ENCODE measurements at regions not wholly inside any gene's neighbourhood (a gene's known extent, or its start where the extent isn't known, plus 50 kb on each side); places are given as distances from the start of the nearest gene placed in this dataset.

DNA sequence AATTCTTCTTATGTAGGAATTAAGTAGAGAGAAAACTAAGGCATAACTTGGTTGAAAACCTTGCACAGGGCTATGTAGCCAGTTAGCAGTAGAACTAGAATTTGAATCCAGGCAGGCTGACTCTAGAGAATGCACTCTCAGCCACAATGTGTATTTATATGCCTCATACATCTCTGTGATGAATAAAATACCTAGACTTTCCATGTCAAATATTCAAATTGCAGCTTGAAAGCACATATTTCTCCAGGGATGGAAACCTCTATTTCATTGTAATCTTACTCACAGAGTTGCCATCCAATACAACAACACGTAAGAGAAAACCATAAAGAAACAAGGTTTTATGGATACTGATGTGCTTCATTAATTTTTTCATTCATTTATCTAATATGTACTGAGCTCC lies 256.0 kb upstream of the FLRT2 start:
- DNase-seq (ENCODE audit: low read depth): no peak

DNA sequence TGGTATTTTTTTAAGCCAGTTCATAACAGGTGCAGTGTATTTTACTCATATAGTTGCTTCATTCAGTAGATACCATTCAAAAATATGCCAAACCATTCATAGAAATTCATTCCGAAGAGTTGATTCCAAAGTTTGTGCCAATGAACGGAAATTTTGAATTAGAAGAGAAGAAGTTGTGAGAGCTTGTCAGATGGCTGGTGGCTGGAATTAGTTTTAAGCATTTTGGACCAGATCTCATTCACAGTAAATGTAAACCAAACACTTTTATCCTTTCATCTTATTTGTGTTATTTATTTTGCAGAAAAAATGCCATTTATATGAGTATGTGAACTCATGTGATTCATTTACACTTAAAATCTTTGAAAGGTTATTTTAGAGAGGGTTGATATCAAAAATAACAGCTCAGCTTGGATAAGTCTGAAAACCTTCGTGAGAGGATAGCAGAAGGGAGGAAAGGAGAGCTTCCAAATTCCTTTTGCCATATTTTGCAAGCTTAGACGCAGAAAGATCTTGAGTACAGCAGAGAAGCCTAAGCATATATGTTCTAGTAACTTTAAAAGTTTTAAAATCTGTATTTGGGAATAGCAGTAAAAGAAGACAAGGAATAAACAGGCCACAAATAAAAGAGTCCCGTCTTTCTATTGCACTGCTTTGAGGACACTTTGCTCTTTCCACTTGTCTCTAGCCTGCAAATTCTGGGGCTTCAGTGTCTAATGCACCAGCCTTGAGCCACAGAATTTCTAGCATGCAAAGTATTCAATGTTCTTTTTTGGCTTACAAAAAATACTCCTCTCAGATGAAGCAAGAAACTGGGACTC lies 253.6 kb upstream of the FLRT2 start:
- no peak for DNase-seq (ENCODE audit: low read depth)

DNA sequence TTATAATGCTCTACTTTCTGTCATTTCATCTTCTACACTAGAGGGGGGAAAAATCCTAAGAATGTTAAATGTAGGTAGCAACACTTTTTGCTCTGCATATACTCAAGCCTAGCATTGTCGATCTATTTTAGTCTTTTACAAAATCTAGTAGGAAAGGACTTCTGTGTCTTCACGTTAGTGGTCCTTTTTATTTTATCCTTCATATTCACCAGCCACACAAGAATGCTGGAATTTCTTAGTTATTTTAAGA lies 253.0 kb upstream of the FLRT2 start:
- no peak for DNase-seq (ENCODE audit: low read depth)

DNA sequence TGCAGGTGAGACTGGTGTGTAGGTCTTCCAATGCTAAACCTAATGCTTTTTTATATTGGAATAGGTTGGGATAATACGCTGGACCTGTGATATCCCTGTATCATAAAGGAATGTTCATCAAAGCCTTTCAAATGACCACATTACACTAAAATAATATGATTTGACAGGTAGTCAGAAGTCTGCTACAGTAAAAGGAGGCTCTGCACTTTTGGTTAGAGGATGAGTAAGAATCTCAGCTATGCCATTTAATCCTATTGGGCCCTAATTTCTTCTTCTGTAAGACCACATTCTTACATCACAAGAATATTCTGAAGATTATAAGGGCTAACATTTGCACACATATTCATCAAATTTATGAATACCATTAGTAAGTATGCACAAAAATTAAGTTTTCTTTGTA lies 250.5 kb upstream of the FLRT2 start:
- DNase-seq (ENCODE audit: low read depth): no peak

DNA sequence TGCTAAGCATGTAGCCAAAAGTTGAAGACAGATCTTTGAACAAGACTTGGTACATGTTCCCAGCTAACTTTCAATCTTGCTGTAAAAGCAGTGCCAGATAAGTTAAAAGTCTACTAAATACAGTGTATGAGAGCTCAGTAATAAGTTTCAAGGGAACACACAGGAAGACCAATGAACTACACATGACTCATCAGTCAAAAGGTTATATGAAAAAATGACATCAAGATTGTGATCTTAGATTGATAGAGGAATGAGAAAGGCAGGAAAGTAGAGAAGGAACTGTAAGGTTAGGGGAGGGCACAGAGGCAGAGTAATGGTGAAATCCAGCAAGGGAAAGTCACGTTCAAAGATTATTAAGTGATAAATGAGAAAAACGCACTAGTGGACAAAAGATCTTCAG lies 249.9 kb upstream of the FLRT2 start:
- no peak for DNase-seq (ENCODE audit: low read depth)

DNA sequence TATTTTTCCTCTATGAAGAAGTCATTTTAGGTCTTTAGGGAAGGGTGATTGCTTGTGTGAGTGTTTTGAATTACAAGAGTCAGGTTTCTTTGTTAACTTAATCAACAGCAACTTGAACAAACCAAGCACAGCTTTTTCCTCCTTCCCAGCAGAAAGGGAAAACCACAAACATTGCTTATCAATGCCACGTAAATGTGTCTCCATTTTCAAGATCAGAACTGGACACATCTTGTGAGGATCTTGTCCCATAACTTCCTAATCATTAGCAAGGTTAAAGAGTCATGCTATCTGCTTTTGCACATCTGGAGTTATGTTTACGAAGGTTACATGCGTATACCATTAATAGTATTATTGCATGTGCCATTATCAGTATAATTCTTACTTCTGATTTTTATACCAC lies 248.0 kb upstream of the FLRT2 start:
- no peak for DNase-seq (ENCODE audit: low read depth)

DNA sequence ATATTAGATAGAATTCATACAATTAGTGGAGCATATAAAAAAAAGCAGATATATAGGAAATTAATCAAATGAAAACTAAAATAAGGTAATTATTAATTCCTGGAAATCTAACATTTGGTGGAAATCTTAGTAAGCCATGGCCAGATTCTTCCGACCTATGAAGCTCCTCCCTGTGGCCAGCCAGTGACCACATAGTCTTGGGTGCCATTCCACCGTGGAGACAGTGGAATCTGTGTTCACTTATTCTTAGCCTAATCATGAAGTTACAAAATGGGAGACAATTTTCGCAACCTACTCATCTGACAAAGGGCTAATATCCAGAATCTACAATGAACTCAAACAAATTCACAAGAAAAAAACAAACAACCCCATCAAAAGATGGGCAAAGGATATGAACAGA lies 241.9 kb upstream of the FLRT2 start:
- no peak for DNase-seq (ENCODE audit: low read depth)

DNA sequence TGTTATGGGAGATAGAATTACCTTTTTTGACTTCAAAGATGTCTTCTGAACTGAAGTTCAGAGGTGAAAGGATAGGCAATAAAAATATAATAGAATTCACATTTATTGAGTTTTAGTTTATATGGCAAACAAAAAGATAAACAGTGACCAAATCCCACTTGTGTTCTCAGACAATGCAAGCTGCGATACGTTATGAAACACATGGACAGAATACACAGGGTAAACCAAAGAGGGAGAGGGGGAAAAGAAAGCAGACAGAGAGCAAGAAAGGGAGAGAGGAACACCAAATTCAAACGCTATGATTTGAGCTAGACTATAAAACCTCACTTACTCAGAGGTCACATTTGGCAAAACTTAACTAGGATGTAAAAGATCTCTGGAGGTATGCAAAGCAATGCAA lies 238.2 kb upstream of the FLRT2 start:
- DNase-seq (ENCODE audit: low read depth): no peak

DNA sequence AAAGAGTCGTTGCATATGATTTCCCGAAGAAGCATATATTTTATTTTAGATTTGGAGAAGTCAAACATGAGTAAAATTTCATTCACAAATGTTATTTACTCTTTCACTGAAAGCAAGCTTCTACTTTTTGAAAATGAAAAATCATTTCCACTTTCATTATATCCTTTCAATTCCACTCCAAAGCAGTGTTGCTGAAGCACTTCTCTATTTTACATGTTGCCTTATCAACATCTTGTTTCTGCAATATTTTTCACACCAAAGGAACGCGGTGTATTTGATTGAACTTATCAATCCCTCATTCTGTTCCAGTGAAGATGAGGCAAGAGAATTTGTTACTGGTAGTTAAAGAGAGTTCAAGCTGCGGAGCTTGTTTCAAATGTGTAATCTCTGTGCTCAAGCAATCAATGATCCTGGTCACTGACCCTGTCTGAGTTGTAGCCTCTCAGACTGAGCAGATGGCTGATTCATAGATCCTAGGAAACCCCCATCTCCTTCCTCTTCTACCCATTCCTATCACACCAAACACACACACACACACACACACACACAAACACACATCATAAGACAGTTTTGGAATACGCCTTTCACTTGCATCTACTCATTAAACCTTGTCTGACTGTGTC lies 236.2 kb upstream of the FLRT2 start:
- no peak for DNase-seq (ENCODE audit: low read depth)

DNA sequence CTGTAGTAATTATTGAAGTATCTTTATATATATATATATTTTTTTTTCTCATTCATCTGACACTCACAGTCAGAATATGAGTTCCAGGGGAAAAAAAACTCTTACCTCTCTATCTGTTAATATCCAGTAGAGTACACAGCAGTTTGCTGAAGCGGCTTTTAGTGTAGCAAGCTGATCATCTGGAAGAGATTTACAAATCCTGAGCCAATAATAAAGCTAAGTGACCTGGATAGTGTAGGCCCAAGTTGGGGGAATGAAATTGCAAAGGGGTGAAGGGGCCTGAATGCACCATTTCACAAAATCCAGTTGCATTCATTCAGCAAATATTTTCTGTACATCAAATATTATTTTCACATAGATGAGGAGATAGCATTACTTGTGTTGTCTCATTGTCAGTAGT lies 234.6 kb upstream of the FLRT2 start:
- no peak for DNase-seq (ENCODE audit: low read depth)

DNA sequence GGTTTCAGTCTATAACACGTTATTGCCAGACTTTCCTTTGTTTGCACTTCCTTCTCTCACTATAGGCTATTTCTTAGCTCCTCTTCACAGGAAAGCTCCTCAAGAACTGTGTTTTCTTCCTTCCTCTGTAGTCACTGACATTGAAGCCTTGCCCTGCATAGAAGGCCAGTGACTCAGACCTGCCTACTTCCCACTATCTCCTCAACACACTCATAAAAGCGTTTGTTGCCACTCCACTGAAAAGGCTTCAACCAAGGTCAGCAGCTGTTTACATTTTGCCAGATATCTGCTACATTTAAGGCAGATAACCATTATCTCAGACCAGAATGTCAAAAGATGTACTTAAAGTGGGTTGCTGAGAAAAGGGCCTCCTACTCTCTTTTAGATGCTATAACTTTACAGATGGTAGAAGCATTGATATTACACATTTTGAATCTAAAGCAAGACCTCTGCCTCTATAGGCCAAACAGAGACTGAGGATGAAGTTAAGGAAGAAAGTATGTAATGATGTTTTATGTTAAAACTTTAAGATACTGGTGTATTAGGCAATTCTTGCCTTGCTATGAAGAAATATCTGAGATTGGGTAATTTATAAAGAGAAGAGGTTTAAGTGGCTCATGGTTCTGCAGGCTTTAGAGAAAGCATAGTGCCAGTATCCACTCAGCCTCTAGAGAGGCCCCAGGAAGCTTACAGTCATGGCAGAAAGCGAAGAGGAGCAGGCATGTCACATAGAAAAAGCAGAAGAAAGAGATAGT lies 233.3 kb upstream of the FLRT2 start:
- DNase-seq (ENCODE audit: low read depth): no peak

DNA sequence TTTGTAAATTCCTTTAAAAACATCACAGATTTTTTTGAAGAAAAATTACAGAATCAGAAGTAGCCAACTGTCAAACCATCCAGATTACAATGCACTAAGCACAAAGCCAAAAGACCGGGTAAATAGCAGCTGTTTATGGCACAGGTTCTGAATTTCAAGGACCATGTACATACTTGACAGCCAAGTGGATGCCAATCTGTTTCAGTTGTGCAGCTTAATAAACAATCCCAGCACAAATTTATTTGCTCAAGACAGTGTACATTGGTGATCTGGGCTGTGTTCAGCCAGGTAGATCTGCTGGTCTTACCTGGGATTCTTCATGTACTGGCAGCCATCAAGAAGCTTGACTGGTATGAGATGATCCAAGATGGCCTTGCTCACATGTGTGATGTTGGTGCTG lies 229.8 kb upstream of the FLRT2 start:
- DNase-seq (ENCODE audit: low read depth): no peak

DNA sequence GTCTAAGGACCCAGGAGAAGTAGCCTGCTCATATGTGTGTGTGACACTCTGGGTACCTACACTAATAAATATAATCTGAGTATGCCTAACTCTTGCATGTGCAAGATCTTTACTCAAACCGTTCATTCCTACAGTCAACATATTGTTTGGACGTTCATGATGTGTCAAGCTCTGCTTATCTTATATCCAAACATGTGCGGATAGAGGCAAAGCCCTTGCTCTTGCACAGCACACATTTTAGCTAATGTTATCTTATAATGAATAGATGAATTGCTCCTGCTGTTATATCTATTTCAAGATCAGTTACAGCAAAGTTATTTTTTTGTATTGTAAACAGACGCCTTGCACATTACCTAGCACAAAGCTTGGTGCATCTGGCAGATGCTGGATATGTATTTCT lies 228.4 kb upstream of the FLRT2 start:
- no peak for DNase-seq (ENCODE audit: low read depth)

DNA sequence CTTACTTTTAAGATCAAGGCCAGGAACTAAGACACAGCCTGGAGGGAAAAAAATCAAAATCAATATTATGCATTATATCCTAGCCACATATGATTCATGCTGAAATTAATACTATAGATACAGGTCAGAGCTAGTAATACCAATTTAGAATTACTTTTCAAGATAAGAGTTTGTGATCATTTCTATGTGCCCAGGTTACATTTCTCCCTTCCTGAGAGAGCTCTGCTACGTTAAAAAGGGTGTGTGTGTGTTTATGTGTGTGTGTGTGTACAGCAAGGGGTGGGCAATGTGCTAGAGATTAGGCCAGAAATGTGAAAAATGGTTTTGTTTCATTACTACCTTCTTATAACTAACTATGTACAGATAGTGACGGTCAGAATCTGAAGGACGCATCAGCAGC lies 223.9 kb upstream of the FLRT2 start:
- DNase-seq (ENCODE audit: low read depth): no peak

DNA sequence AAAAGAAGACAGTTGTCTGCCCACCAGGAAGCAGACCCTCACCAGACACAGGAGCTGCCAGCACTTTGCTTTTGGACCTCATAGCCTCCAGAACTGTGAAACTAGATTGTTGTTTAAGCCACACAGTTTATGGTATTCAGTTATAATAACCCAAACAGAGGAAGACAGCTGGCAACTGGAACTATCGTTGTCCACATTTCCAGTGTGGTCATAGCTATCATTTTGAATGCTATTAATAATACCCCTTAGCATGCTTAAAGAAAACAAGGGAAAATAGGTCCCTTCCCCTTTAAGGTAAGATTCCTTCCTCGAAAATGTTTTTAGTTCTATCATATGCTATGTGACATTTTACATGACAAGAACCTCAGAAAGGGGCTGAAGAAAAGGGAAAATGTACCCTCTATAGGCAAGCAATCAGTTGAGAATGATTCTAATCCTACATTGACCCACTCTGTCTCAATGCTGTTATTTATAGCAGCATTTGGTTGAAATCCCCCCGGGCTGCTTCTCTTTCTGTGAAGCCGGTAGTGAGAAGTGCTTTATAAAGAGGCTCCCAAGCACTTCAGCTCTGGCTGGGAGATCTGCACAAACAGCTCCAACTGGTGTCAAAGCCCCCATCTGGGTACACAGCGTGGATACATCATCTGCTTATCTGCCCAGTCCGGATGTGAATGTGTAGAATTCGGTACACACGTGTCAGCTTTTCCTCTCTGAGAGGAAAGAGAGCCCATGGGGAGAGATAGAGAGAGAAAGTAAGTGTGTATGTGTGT lies 221.2 kb upstream of the FLRT2 start:
- DNase-seq (ENCODE audit: low read depth): no peak

DNA sequence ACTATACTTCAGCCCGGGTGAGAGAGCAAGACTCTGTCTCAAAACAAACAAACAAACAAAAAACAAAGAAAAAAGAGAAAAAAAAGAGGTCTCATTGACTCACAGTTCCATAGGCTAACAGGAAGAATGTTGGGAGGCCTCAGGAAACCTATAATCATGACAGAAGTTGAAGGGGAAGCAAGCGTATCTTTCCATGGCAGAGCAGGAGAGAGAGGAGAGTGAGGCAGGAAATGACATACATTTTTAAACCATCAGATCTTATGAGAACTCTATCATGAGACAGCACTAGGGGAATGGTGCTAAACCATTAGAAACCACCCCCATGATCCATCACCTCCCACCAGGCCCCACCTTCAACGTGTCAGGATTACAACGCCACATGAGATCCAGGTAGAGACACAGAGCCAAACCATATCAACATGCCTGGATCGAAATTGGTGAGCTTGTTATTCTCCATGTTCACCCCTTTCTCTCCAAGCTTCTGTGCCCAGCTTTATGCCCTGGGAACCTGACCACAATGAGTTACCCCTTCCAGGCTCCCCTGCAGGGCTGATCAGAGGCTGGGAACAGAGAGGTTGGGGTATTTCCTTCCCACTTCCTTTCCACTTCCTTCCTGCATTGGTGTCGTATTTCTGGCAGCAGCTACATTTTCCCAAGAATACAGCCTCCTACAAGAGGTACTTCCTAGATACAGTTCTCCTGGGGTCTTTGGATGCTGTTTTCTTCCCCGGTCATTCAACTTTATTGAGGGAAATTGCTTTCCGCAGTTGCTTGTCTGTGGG lies 219.3 kb upstream of the FLRT2 start:
- DNase-seq (ENCODE audit: low read depth): no peak

DNA sequence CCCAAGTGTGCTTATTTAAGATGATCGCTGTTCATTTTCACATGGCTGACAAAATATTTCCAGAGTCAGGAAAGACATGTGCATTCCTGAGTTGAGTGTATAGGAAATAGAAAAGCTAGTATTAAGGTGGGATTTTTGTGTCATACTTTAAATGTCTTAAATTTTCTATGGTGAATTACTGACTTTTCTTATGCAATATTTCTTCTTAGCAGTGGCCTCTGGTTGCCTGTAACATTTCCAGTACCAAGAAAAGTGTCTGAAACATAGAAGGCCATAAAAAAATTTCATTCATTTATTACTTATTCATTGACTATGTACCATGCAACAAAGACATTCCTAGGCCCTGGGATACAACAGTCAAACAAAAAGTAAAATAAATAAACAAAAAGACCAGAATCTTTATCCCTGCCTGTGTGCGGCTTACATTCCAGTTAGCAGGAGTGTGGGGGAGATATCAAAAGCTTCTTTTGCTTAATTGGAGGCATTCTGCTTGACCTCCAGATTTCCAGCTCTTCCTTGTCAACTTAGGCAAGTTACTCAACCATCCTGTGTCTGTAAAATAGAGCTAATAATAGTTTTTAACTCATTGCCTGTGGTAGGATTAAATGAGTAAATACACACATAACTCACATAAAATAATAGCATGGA lies 216.3 kb upstream of the FLRT2 start:
- peak; percentile 66 for DNase-seq (ENCODE audit: low read depth)

DNA sequence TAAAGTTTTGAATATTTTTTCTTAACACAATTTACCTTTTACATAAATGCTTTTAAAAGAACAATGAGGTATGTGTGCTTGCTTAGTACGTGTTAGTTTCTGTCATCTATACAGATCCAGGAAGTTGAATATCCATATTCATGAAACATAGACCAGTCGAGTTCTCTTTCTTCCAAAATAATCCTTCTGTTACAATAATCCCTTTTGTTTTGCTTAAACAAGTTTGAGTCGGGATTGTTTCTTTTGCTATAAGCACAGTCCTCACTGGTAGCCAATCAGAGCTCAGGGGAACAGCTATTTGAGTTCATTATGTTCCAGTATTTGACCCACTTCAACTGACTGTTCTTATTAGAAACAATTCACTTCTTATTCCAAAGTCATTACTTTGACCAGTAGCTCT lies 214.7 kb upstream of the FLRT2 start:
- DNase-seq (ENCODE audit: low read depth): no peak

DNA sequence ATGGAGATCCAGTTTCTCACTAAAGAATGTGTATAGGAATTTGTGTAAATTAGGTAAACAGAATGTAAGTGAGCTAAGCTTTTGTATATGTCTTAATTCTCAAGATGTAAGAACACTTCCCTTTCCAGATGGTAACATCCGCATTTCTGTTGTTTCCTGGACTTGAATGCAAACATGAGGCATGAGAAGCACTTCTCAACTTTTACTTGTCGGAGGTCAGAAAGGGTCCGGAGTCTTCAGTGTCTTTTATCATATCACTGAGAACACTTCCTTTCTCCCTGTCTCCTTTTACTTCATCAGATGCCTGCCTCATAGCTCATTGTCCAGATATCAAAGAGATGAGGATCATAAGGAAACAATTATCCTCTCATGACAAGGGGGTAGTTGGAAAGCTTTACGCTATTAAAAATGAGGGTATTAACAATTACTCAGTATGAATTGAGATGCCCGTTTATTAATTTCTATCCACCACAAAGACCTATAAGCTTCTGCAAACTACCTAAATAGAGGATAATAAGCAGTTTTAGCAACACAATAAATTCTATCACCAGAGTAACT lies 214.1 kb upstream of the FLRT2 start:
- no peak for DNase-seq (ENCODE audit: low read depth)

DNA sequence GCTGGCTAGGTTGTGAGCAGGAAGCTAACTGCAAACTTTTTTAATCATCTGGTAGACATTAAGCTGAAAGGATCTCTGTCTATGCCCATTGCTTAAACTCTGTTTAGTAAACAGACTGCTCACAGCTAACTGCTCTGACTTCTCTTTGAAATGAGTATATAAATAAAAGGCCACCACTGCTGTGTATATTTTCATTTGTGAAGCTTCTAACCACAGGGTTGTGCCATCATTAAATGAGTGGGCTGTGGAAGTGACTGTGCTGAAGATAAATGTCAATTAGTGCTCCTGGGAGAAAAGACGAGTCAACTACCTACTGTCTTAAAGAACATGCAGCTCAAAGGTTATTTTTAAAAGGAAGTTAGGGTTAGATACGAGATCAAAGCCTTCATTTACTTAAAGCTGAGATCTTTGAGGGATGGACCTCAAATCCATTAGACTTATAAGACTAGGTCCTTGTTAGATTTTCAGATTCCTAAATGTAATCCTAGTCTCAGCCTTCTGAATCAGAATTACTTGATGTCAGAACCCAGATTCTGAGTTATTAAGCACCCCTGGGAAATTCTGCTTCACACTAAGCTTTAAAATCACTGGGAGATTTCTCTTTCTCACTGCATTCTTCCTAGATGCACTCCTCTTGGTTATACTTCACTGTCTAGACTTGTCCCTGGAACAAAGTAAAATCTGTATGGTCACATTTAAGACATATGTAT lies 213.1 kb upstream of the FLRT2 start:
- DNase-seq (ENCODE audit: low read depth): no peak

Measured in GM04503 (cell line).